Heart right ventricle (tissue), 16 donors: ENCODE measurements at regions not wholly inside any gene's neighbourhood (a gene's known extent, or its start where the extent isn't known, plus 50 kb on each side); places are given as distances from the start of the nearest gene placed in this dataset.

ENCODE experiments used
- ATAC-seq, 8 donors: fragments of 200-7000 bp; cut with Tn5 transposase; one replicate each; pipeline ENCODE4 v1.9.1; 2020; ENCODE audit warnings: mild to moderate bottlenecking in 8 of 8, moderate library complexity in 8 of 8, moderate number of reproducible peaks in 1 of 8
- DNase-seq, 2 donors: peaks; one replicate each; pipeline ENCODE4 v3.0.0-alpha.2; 2020
- H3K27ac ChIP-seq, 10 donors: fragments of 200-600 bp; sonication (generic) in 2 of 10; one replicate each; pipeline versions ENCODE4 v1.5.0 to v1.8.0; 2020 to 2022; ENCODE audit warnings: mild to moderate bottlenecking in 3 of 10
- H3K27me3 ChIP-seq, 7 donors: fragments of 200-600 bp; one replicate each; pipeline ENCODE4 v1.8.0; 2021 to 2022; ENCODE audit warnings: mild to moderate bottlenecking in 2 of 7
- H3K36me3 ChIP-seq, 9 donors: fragments of 200-600 bp; sonication (generic) in 1 of 9; one replicate each; pipeline versions ENCODE4 v1.5.0 to v1.8.0; 2020 to 2022; ENCODE audit warnings: mild to moderate bottlenecking in 2 of 9
- H3K4me1 ChIP-seq, 9 donors: fragments of 200-600 bp; sonication (generic) in 1 of 9; one replicate each; pipeline versions ENCODE4 v1.5.0 to v1.8.0; 2020 to 2022; ENCODE audit warnings: mild to moderate bottlenecking in 4 of 9
- H3K4me3 ChIP-seq, 10 donors: fragments of 200-600 bp; sonication (generic) in 2 of 10; one replicate each; pipeline versions ENCODE4 v1.5.0 to v1.8.0; 2020 to 2022; ENCODE audit warnings: mild to moderate bottlenecking in 7 of 10, moderate library complexity in 2 of 10
- H3K9me3 ChIP-seq, 11 donors: fragments of 200-600 bp in 10 of 11; sonication (generic) in 2 of 11; one replicate each; pipeline versions ENCODE4 v1.5.0 to v1.8.0; 2013 to 2022; ENCODE audit warnings: mild to moderate bottlenecking in 2 of 11, control low read depth in 1 of 11, moderate library complexity in 1 of 11
- CTCF ChIP-seq, 9 donors: fragments of 200-600 bp; sonication (generic) in 2 of 9; IDR thresholded peaks; one replicate each; pipeline versions ENCODE4 v1.5.0 to v1.8.0; 2021 to 2022; ENCODE audit warnings: antibody characterized with exemption in 9 of 9, mild to moderate bottlenecking in 5 of 9, moderate library complexity in 1 of 9
- WGBS, 2 donors: extraction: QIAGEN DNeasy Blood & Tissue Kit; methylation state at CpG; one replicate each; pipeline ENCODE4 v1.1.7; 2013; ENCODE audit warnings: inconsistent platforms in 1 of 2; 5-methylcytosine and 5-hydroxymethylcytosine counted together
- intact Hi-C, 10 donors: fragments of 100-400 bp; cut with DNase I; formaldehyde crosslinking; loops; one replicate each; pipeline versions ENCODE4 v1.11.1 to v1.14.2; 2022
- donor health status: Arrhythmogenic right ventricular cardiomyopathy.
- donor health status: ischemic (EF 13 %, LVEDD 7.1; RV severe dilation, severe dysfunction).
- donor health status: healthy with polysubstance abuse.
- donor health status: DM: no; HTN: yes; CAD: no.
- donor health status: DM: no; HTN: no; CAD: no.
- donor health status: ischemic (EF 25% LVEDD 6.9; RV normal size, moderate dysfunction).
- donor health status: ischemic (EF 25% LVEDD 5.7; RV mildly dilated, moderate dysfunction).
- donor health status: healthy.
- donor health status: DM: yes; HTN: yes; CAD: no.
- donor health status: Ischemic cardiomyopathy.
- donor health status: ischemic (EF 35%, LVEDD 5.7; RV mildly dilated, moderate dysfunction).
- donor health status: nonischemic (EF 11% LVEDD 7.7; RV severe dilation, severe dysfunction).
- donor health status: DM: yes; HTN: yes; CAD: no.
- donor health status: PGD.
- donor health status: ischemic (EF 29% LVEDD 5.4; RV normal size, mild dysfunction).
- donor health status: nonischemic (EF 23%, LVEDD 6.1; RV moderate dilation, normal function).

- Histone ChIP-seq H3K4me1 (no peaks in the 10 kb centered on the region), H3K4me3 (no peak overlapping the region), H3K36me3 (no peaks in the 10 kb centered on the region), H3K9me3 (no peaks in the 10 kb centered on the region), H3K27ac (no peak overlapping the region), H3K27me3 (no peaks in the 10 kb centered on the region)
- WGBS, 2 donors = 94 to 95% methylated on average over 3 of the region's 3 CpGs
- ATAC-seq = no peak
- no peak for DNase-seq
- no peak for TF ChIP-seq CTCF (IDR thresholded peaks at IDR 0.05)
- intact Hi-C loops = no loop called here
These were observed 122.4 kb upstream of the SLC34A2 start for GRCh38 chr4:25533256-25533655.

GRCh38 chr4:25535278-25535677 lies 120.4 kb upstream of the SLC34A2 start:
- no peak overlapping the region for H3K4me3 ChIP-seq
- DNase-seq = no peak
- no peaks in the 10 kb centered on the region for H3K36me3 ChIP-seq
- no peak overlapping the region for H3K27ac ChIP-seq
- TF ChIP-seq CTCF (IDR thresholded peaks at IDR 0.05) = no peak
- intact Hi-C loops = no loop called here
- no peaks in the 10 kb centered on the region for H3K9me3 ChIP-seq
- no peaks in the 10 kb centered on the region for H3K4me1 ChIP-seq
- no peaks in the 10 kb centered on the region for H3K27me3 ChIP-seq
- ATAC-seq = no peak
- 51 to 54% methylated on average over 2 of the region's 2 CpGs for WGBS, 2 donors

GRCh38 chr4:25535701-25536473 lies 119.8 kb upstream of the SLC34A2 start:
- Histone ChIP-seq H3K27me3 (no peaks in the 10 kb centered on the region), H3K36me3 (no peaks in the 10 kb centered on the region), H3K27ac (no peak overlapping the region), H3K4me3 (no peak overlapping the region), H3K9me3 (no peaks in the 10 kb centered on the region), H3K4me1 (no peaks in the 10 kb centered on the region)
- ATAC-seq (no peak), DNase-seq (no peak)
- no peak for TF ChIP-seq CTCF (IDR thresholded peaks at IDR 0.05)
- intact Hi-C loops = no loop called here
- 76 to 77% methylated on average over 10 of the region's 10 CpGs for WGBS, 2 donors

- no peak for ATAC-seq
- Histone ChIP-seq H3K4me3 (no peak overlapping the region), H3K27ac (no peak overlapping the region), H3K36me3 (no peaks in the 10 kb centered on the region), H3K27me3 (no peaks in the 10 kb centered on the region), H3K4me1 (no peaks in the 10 kb centered on the region), H3K9me3 (no peaks in the 10 kb centered on the region)
- WGBS, 2 donors = 70 to 72% methylated on average over 7 of the region's 7 CpGs
- intact Hi-C loops = no loop called here
- no peak for TF ChIP-seq CTCF (IDR thresholded peaks at IDR 0.05)
- DNase-seq = no peak
These were observed 118.9 kb upstream of the SLC34A2 start for GRCh38 chr4:25536564-25537320.
